ENCODE measurements at regions not wholly inside any gene's neighbourhood (a gene's known extent, or its start where the extent isn't known, plus 50 kb on each side); places are given as distances from the start of the nearest gene placed in this dataset.

GRCh38 chr20:56711018-56711417, 81.9 kb downstream of the TFAP2C start:
- TF ChIP-seq CTCF (IDR thresholded peaks at IDR 0.05) (no peak), POLR2AphosphoS5 (IDR thresholded peaks at IDR 0.05; ENCODE audit: low read depth, low read length) (no peak), TCF7L2 (IDR thresholded peaks at IDR 0.05; ENCODE audit: low read depth, low read length) (no peak), SIN3A (IDR thresholded peaks at IDR 0.05; ENCODE audit: borderline replicate concordance, insufficient read depth, low read depth, low read length) (no peak)
- TF ChIP-seq, protein P1, sequence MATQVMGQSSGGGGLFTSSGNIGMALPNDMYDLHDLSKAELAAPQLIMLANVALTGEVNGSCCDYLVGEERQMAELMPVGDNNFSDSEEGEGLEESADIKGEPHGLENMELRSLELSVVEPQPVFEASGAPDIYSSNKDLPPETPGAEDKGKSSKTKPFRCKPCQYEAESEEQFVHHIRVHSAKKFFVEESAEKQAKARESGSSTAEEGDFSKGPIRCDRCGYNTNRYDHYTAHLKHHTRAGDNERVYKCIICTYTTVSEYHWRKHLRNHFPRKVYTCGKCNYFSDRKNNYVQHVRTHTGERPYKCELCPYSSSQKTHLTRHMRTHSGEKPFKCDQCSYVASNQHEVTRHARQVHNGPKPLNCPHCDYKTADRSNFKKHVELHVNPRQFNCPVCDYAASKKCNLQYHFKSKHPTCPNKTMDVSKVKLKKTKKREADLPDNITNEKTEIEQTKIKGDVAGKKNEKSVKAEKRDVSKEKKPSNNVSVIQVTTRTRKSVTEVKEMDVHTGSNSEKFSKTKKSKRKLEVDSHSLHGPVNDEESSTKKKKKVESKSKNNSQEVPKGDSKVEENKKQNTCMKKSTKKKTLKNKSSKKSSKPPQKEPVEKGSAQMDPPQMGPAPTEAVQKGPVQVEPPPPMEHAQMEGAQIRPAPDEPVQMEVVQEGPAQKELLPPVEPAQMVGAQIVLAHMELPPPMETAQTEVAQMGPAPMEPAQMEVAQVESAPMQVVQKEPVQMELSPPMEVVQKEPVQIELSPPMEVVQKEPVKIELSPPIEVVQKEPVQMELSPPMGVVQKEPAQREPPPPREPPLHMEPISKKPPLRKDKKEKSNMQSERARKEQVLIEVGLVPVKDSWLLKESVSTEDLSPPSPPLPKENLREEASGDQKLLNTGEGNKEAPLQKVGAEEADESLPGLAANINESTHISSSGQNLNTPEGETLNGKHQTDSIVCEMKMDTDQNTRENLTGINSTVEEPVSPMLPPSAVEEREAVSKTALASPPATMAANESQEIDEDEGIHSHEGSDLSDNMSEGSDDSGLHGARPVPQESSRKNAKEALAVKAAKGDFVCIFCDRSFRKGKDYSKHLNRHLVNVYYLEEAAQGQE (IDR thresholded peaks at IDR 0.05; ENCODE audit: insufficient read depth in 1 of 2, low read depth in 2 of 2, low read length in 1 of 2): no peak
